ENCODE measurements at regions not wholly inside any gene's neighbourhood (a gene's known extent, or its start where the extent isn't known, plus 50 kb on each side); places are given as distances from the start of the nearest gene placed in this dataset.

DNA sequence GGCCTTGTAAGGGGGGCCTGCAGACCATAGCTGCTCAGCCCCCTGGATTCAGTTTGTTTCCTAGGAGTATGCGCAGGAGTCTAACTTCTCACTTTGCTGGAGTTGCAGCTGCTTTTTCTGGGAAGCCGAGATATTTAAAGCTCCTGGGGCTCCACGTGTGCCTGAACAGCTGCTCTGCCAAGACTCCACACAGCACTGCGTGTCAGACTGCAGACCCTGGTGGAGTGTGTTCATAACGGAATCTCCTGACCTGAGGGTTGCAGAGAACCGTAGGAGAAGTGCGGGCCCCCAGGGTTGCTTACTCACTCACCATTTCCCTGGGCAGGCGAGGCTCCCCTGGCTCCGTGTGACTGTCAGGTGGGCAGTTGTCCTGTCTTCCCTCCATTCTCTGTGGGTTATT is 474.3 kb upstream of the TMPRSS15 start:
- H3K9me2 ChIP-seq (ENCODE audit: insufficient read depth, low read length): no peaks in the 10 kb centered on the region
- no peaks in the 10 kb centered on the region for H4K20me1 ChIP-seq (ENCODE audit: insufficient read depth, low read length)
- no peaks in the 10 kb centered on the region for H3K36me3 ChIP-seq (ENCODE audit: insufficient read depth, low read length)
- BruUV-seq (replicated peaks): no TSS peak
- H3K4me1 ChIP-seq (ENCODE audit: insufficient read depth, low read length, poor library complexity, severe bottlenecking): no peaks in the 10 kb centered on the region
- DNase-seq (ENCODE audit: low spot score): no peak
- CTCF ChIA-PET (ENCODE audit: unreplicated experiment): no interaction called here
- H3K9me3 ChIP-seq (ENCODE audit: low read length): no peaks in the 10 kb centered on the region
- no peak for TF ChIP-seq CTCF (conservative IDR thresholded peaks at IDR 0.05; ENCODE audit: low read length)
- TF ChIP-seq EZH2phosphoT487 (IDR thresholded peaks at IDR 0.05; ENCODE audit: borderline replicate concordance, low read depth, low read length): no peak
- H3K79me2 ChIP-seq (ENCODE audit: insufficient read depth, low read depth, low read length): no peaks in the 10 kb centered on the region
- no peak overlapping the region for H3K27ac ChIP-seq (ENCODE audit: low read depth, low read length, poor library complexity, severe bottlenecking)
- H2AFZ ChIP-seq (ENCODE audit: low read length): no peak overlapping the region
- POLR2A ChIA-PET: no interaction called here
- H3K4me2 ChIP-seq (ENCODE audit: low read length): no peak overlapping the region
- no peak overlapping the region for H3K4me3 ChIP-seq (ENCODE audit: low read depth, low read length, poor library complexity, severe bottlenecking)
- intact Hi-C loops (cut with micrococcal nuclease; ENCODE audit: unreplicated experiment): no loop called here

DNA sequence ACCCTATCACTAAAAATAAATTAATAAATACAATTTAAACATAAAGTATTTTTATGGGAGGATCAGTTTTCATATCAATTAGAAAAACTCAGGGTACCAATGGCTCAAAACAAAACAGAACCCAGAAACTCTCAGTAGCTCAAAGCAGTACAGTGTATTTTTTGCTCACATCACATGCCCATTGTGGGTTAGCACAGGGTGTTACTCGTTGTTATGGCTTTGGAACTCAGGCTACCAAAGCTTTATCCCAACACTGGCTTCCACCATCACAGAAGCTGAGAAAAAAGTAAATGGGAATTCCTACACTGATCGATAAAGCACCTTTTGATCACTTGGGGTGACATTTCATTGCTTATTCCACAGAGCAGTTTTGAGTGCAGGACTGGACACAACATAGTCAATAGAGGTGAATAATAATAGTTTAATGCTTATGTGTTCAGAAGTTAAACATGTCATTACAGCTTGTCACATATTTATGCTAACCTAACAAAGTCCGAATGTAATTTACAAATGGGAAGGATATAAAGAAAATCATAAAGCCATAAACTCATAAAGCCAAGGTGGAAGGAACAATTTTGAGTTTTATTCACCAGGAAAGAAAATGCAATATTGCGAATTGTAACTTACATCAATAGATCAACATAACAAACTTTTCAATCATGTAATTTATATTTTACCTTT is 484.5 kb upstream of the TMPRSS15 start:
- POLR2A ChIA-PET: interaction anchor here (1.1 kb wide), 1 partner anchor 18 kb away, joined by 4 read pairs; no protein-coding TSS in a partner anchor

More for the DNA sequence above, 484.5 kb upstream of the TMPRSS15 start:
- CTCF ChIA-PET (ENCODE audit: unreplicated experiment): no interaction called here
- no TSS peak for BruUV-seq (replicated peaks)
- no peak overlapping the region for H3K4me3 ChIP-seq (ENCODE audit: low read depth, low read length, poor library complexity, severe bottlenecking)
- DNase-seq (ENCODE audit: low spot score): no peak
- no peak overlapping the region for H3K4me2 ChIP-seq (ENCODE audit: low read length)
- intact Hi-C loops (cut with micrococcal nuclease; ENCODE audit: unreplicated experiment): no loop called here
- H3K36me3 ChIP-seq (ENCODE audit: insufficient read depth, low read length): no peaks in the 10 kb centered on the region
- H3K4me1 ChIP-seq (ENCODE audit: insufficient read depth, low read length, poor library complexity, severe bottlenecking): no peaks in the 10 kb centered on the region
- no peak overlapping the region for H2AFZ ChIP-seq (ENCODE audit: low read length)
- TF ChIP-seq CTCF (conservative IDR thresholded peaks at IDR 0.05; ENCODE audit: low read length): no peak
- no peak for TF ChIP-seq EZH2phosphoT487 (IDR thresholded peaks at IDR 0.05; ENCODE audit: borderline replicate concordance, low read depth, low read length)
- no peaks in the 10 kb centered on the region for H3K79me2 ChIP-seq (ENCODE audit: insufficient read depth, low read depth, low read length)
- no peaks in the 10 kb centered on the region for H3K9me2 ChIP-seq (ENCODE audit: insufficient read depth, low read length)
- H4K20me1 ChIP-seq (ENCODE audit: insufficient read depth, low read length): no peaks in the 10 kb centered on the region
- no peaks in the 10 kb centered on the region for H3K9me3 ChIP-seq (ENCODE audit: low read length)
- H3K27ac ChIP-seq (ENCODE audit: low read depth, low read length, poor library complexity, severe bottlenecking): no peak overlapping the region

Data from OCI-LY7 (cell line).